Sigmoid colon (tissue), 3 donors: ENCODE measurements at regions not wholly inside any gene's neighbourhood (a gene's known extent, or its start where the extent isn't known, plus 50 kb on each side); places are given as distances from the start of the nearest gene placed in this dataset.

Experiments used
- CTCF ChIP-seq, 4 experiments: fragments of 450-650 bp in 3 of 4; fragments of 200-600 bp in 1 of 4; IDR thresholded peaks; one replicate each; pipeline ENCODE4 v1.5.1; 2016 to 2019; ENCODE audit warnings: antibody characterized with exemption in 4 of 4, mild to moderate bottlenecking in 3 of 4, moderate library complexity in 2 of 4
- POLR2A ChIP-seq, 2 donors: fragments of 450-650 bp; IDR thresholded peaks; one replicate each; pipeline ENCODE4 v1.6.1; 2016; ENCODE audit warnings: antibody characterized with exemption in 2 of 2, mild to moderate bottlenecking in 2 of 2, moderate library complexity in 2 of 2

GRCh38 chr3:31092748-31093589 lies 198.5 kb upstream of the GADL1 start:
- TF ChIP-seq POLR2A (IDR thresholded peaks at IDR 0.05) (no peak), CTCF (IDR thresholded peaks at IDR 0.05) (no peak)
